Psoas muscle (tissue), 7 donors: ENCODE measurements at regions not wholly inside any gene's neighbourhood (a gene's known extent, or its start where the extent isn't known, plus 50 kb on each side); places are given as distances from the start of the nearest gene placed in this dataset.

Source experiments
- ATAC-seq, 4 donors: fragments of 200-7000 bp; cut with Tn5 transposase; one replicate each; pipeline ENCODE4 v1.9.1; 2020; ENCODE audit warnings: moderate library complexity in 3 of 4, mild to moderate bottlenecking in 2 of 4
- DNase-seq, 2 donors: peaks; one replicate each; pipeline ENCODE4 v3.0.0-alpha.2; 2020
- H3K27ac ChIP-seq: fragments of 200-600 bp; one replicate; pipeline ENCODE4 v1.8.0; 2022
- H3K27me3 ChIP-seq, 3 donors: fragments of 200-600 bp in 1 of 3; one replicate each; pipeline versions ENCODE4 v1.6.1 to v1.8.0; 2013 to 2022; ENCODE audit warnings: low read length in 2 of 3, mild to moderate bottlenecking in 2 of 3, moderate library complexity in 1 of 3; ENCODE audit not compliant: insufficient read depth in 3 of 3
- H3K36me3 ChIP-seq, 2 donors: fragments of 200-600 bp in 1 of 2; one replicate each; pipeline versions ENCODE4 v1.6.1 to v1.8.0; 2013 to 2022; ENCODE audit warnings: low read depth in 1 of 2, mild to moderate bottlenecking in 1 of 2, moderate library complexity in 1 of 2; ENCODE audit not compliant: insufficient read depth in 1 of 2
- H3K4me1 ChIP-seq: fragments of 200-600 bp; one replicate; pipeline ENCODE4 v1.8.0; 2022
- H3K4me3 ChIP-seq: fragments of 200-600 bp; one replicate; pipeline ENCODE4 v1.8.0; 2022; ENCODE audit warnings: mild to moderate bottlenecking
- H3K9me3 ChIP-seq: fragments of 200-600 bp; one replicate; pipeline ENCODE4 v1.8.0; 2022
- CTCF ChIP-seq: fragments of 200-600 bp; IDR thresholded peaks from one replicate; pipeline ENCODE4 v1.8.0; 2022; ENCODE audit warnings: antibody characterized with exemption
- WGBS, 3 donors: extraction: QIAGEN DNeasy Blood & Tissue Kit; methylation state at CpG; one replicate each; pipeline versions ENCODE4 v1.1.6 to v1.1.7; 2013; 5-methylcytosine and 5-hydroxymethylcytosine counted together
- intact Hi-C, 2 donors: fragments of 100-400 bp; cut with DNase I; formaldehyde crosslinking; loops; one replicate each; pipeline versions ENCODE4 v1.11.0 to v1.14.2; 2022
- donor health status: healthy with polysubstance abuse.
- donor health status: DM: no; HTN: no; CAD: no; lungs with moderate emphysema.
- donor health status: Bipolar disorder and iron deficiency.
- donor health status: healthy.
- donor health status: DM: yes; HTN: yes; CAD: no.
- donor health status: DM: no; HTN: no; CAD: no.
- donor health status: DM: yes; HTN: yes; CAD: no.

GRCh38 chr4:178556796-178557195, 1114.6 kb upstream of the AGA start:
- no peak overlapping the region for H3K4me3 ChIP-seq
- no peak overlapping the region for H3K27ac ChIP-seq
- no peak for TF ChIP-seq CTCF
- WGBS, 3 donors, result 48 to 73% (median 50%) methylated on average over 2 of the region's 2 CpGs
- H3K36me3 ChIP-seq, result no peaks in the 10 kb centered on the region
- H3K4me1 ChIP-seq, result no peaks in the 10 kb centered on the region
- H3K27me3 ChIP-seq, result no peaks in the 10 kb centered on the region
- DNase-seq (no peak), ATAC-seq (no peak)
- intact Hi-C loops, result no loop called here
- H3K9me3 ChIP-seq, result no peaks in the 10 kb centered on the region

- H3K27me3 ChIP-seq, result no peaks in the 10 kb centered on the region
- H3K27ac ChIP-seq, result no peak overlapping the region
- no peaks in the 10 kb centered on the region for H3K9me3 ChIP-seq
- DNase-seq (no peak), ATAC-seq (no peak)
- 82 to 83% (median 83%) methylated on average over 7 of the region's 7 CpGs for WGBS, 3 donors
- no peaks in the 10 kb centered on the region for H3K36me3 ChIP-seq
- TF ChIP-seq CTCF, result no peak
- intact Hi-C loops, result no loop called here
- no peaks in the 10 kb centered on the region for H3K4me1 ChIP-seq
- H3K4me3 ChIP-seq, result no peak overlapping the region
These were observed 1135.7 kb upstream of the AGA start for GRCh38 chr4:178577933-178578332.

- H3K9me3 ChIP-seq, result no peaks in the 10 kb centered on the region
- TF ChIP-seq CTCF, result no peak
- no peak overlapping the region for H3K4me3 ChIP-seq
- no peaks in the 10 kb centered on the region for H3K36me3 ChIP-seq
- no peaks in the 10 kb centered on the region for H3K27me3 ChIP-seq
- 68 to 71% (median 70%) methylated on average over 6 of the region's 6 CpGs for WGBS, 3 donors
- ATAC-seq (no peak), DNase-seq (no peak)
- no peaks in the 10 kb centered on the region for H3K4me1 ChIP-seq
- intact Hi-C loops, result no loop called here
- H3K27ac ChIP-seq, result no peak overlapping the region
These were observed 1153.4 kb upstream of the AGA start for GRCh38 chr4:178595500-178596138.

- ATAC-seq, result no peak
- WGBS, 3 donors, result 73 to 89% (median 85%) methylated on average over 1 of the region's 1 CpG
- H3K4me1 ChIP-seq, result no peaks in the 10 kb centered on the region
- no peaks in the 10 kb centered on the region for H3K36me3 ChIP-seq
- no peak overlapping the region for H3K4me3 ChIP-seq
- H3K27me3 ChIP-seq, result no peaks in the 10 kb centered on the region
- DNase-seq, result no peak
- no peak for TF ChIP-seq CTCF
- no peak overlapping the region for H3K27ac ChIP-seq
- no peaks in the 10 kb centered on the region for H3K9me3 ChIP-seq
- intact Hi-C loops, result no loop called here
These were observed 1156.4 kb upstream of the AGA start for GRCh38 chr4:178598672-178599071.

- DNase-seq (no peak), ATAC-seq (no peak)
- intact Hi-C loops, result no loop called here
- H3K9me3 ChIP-seq, result no peaks in the 10 kb centered on the region
- H3K27ac ChIP-seq, result no peak overlapping the region
- H3K4me3 ChIP-seq, result no peak overlapping the region
- no peak for TF ChIP-seq CTCF
- H3K4me1 ChIP-seq, result no peaks in the 10 kb centered on the region
- H3K36me3 ChIP-seq, result no peaks in the 10 kb centered on the region
- no peaks in the 10 kb centered on the region for H3K27me3 ChIP-seq
These were observed 1157.3 kb upstream of the AGA start for GRCh38 chr4:178599521-178599920.
